Caco-2 (cell line): ENCODE measurements at regions not wholly inside any gene's neighbourhood (a gene's known extent, or its start where the extent isn't known, plus 50 kb on each side); places are given as distances from the start of the nearest gene placed in this dataset.

ENCODE experiments used
- BruUV-seq: library from RNA; stranded (reverse); fragments of 400-500 nt; replicated peaks from 2 replicates; lab custom pipeline; 2021; lab: Mats Ljungman, UMichigan
- CTCF ChIA-PET: fragments of 300-600 bp; sonication (Branson Sonifier 250); formaldehyde crosslinking; loops from one replicate; lab custom pipeline; 2022; ENCODE audit warnings: antibody characterized with exemption; lab: Charles Lee
- POLR2A ChIA-PET: fragments of 300-600 bp; sonication (Branson Sonifier 250); formaldehyde crosslinking; loops from one replicate; lab custom pipeline; 2022; ENCODE audit warnings: antibody characterized with exemption; lab: Charles Lee
- DNase-seq, 2 experiments: peaks; one replicate each; pipeline versions ENCODE4 v3.0.0 to v3.0.0-alpha.2; 2020 to 2022
- H3K27me3 ChIP-seq: replicated peaks from 2 replicates; pipeline ENCODE4 v1.6.0; 2011; ENCODE audit warnings: low read length; ENCODE audit not compliant: control insufficient read depth, insufficient read depth
- H3K36me3 ChIP-seq: 2 replicates; pipeline ENCODE4 v1.5.1; 2011; ENCODE audit warnings: low read length; ENCODE audit not compliant: control insufficient read depth, insufficient read depth
- H3K4me1 ChIP-seq: fragments of 250-450 bp; sonication (Bioruptor Pico); 2 replicates; pipeline ENCODE4 v1.5.1; 2020; ENCODE audit warnings: mild to moderate bottlenecking
- H3K4me3 ChIP-seq: 2 replicates; pipeline ENCODE4 v1.5.1; 2011; ENCODE audit warnings: low read depth, mild to moderate bottlenecking, control low read depth, low read length
- H3K9me3 ChIP-seq: fragments of 250-450 bp; sonication (Bioruptor Pico); 2 replicates; pipeline ENCODE4 v1.5.1; 2020; ENCODE audit warnings: mild to moderate bottlenecking, moderate library complexity
- H3K27ac Mint-ChIP-seq: one replicate; pipeline ENCODE4 v1.8.0; 2022; ENCODE audit warnings: mixed read lengths; ENCODE audit not compliant: unreplicated experiment
- H3K27me3 Mint-ChIP-seq: one replicate; pipeline ENCODE4 v1.8.0; 2022; ENCODE audit warnings: mixed read lengths; ENCODE audit not compliant: insufficient read depth, unreplicated experiment
- H3K36me3 Mint-ChIP-seq: one replicate; pipeline ENCODE4 v1.8.0; 2022; ENCODE audit warnings: mild to moderate bottlenecking, mixed read lengths; ENCODE audit not compliant: insufficient read depth, unreplicated experiment
- H3K4me1 Mint-ChIP-seq: one replicate; pipeline ENCODE4 v1.8.0; 2022; ENCODE audit warnings: low read depth, mixed read lengths; ENCODE audit not compliant: unreplicated experiment
- H3K4me3 Mint-ChIP-seq: one replicate; pipeline ENCODE4 v1.8.0; 2022; ENCODE audit warnings: mild to moderate bottlenecking, moderate library complexity, mixed read lengths; ENCODE audit not compliant: unreplicated experiment
- H3K9me3 Mint-ChIP-seq: one replicate; pipeline ENCODE4 v1.8.0; 2022; ENCODE audit warnings: mixed read lengths; ENCODE audit not compliant: unreplicated experiment
- intact Hi-C: fragments of 100-400 bp; cut with micrococcal nuclease; formaldehyde crosslinking; loops from one replicate; pipeline ENCODE4 v1.10.0; 2022; ENCODE audit not compliant: unreplicated experiment
- TF ChIP-seq, protein P1 (sequence below), 2 experiments: fragments of 200-600 bp in 1 of 2; IDR thresholded peaks; 1 replicate in 1 of 2; 2 replicates in 1 of 2; pipeline versions ENCODE4 v1.5.1 to v1.8.0; 2011 to 2022; ENCODE audit warnings: antibody characterized with exemption in 1 of 2, control low read depth in 1 of 2, inconsistent platforms in 1 of 2, low read depth in 1 of 2, low read length in 1 of 2, mild to moderate bottlenecking in 1 of 2, moderate library complexity in 1 of 2; ENCODE audit not compliant: insufficient read depth in 1 of 2, severe bottlenecking in 1 of 2, unreplicated experiment in 1 of 2

DNA sequence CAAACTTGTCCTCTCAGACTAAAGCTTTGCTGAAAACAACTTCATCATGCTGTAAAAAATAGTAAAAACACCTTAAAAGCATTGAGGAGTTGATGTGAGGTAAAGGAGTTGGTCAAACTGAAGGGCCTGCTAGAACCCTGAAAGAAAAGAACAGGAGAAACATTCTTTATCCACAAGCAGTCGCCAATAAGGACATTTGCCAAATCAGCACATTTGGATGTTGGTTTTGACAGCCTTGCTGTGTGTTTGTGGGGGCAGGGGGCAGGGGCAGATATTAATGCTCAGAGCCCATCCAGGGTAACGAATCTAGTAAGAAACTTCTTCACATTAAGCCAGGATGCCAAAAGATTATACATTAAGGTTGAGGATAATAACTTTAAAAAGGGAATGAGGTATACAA lies 399.9 kb upstream of the ZFHX3 start:
- Mint-ChIP-seq H3K9me3 (peaks cover 48% of the 10 kb centered on the region), H3K4me1 (no peaks in the 10 kb centered on the region), H3K4me3 (no peak overlapping the region), H3K27ac (no peak overlapping the region), H3K27me3 (peaks cover 4% of the 10 kb centered on the region), H3K36me3 (no peaks in the 10 kb centered on the region)
- BruUV-seq = no TSS peak
- no peaks in the 10 kb centered on the region for H3K4me1 ChIP-seq
- H3K36me3 ChIP-seq = no peaks in the 10 kb centered on the region
- H3K9me3 ChIP-seq = peaks cover 25% of the 10 kb centered on the region
- intact Hi-C loops = no loop called here
- no peak overlapping the region for H3K4me3 ChIP-seq
- CTCF ChIA-PET = no interaction called here
- no peaks in the 10 kb centered on the region for H3K27me3 ChIP-seq
- TF ChIP-seq, protein P1, sequence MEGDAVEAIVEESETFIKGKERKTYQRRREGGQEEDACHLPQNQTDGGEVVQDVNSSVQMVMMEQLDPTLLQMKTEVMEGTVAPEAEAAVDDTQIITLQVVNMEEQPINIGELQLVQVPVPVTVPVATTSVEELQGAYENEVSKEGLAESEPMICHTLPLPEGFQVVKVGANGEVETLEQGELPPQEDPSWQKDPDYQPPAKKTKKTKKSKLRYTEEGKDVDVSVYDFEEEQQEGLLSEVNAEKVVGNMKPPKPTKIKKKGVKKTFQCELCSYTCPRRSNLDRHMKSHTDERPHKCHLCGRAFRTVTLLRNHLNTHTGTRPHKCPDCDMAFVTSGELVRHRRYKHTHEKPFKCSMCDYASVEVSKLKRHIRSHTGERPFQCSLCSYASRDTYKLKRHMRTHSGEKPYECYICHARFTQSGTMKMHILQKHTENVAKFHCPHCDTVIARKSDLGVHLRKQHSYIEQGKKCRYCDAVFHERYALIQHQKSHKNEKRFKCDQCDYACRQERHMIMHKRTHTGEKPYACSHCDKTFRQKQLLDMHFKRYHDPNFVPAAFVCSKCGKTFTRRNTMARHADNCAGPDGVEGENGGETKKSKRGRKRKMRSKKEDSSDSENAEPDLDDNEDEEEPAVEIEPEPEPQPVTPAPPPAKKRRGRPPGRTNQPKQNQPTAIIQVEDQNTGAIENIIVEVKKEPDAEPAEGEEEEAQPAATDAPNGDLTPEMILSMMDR (IDR thresholded peaks at IDR 0.05; ENCODE audit: insufficient read depth in 1 of 2, low read depth in 1 of 2, low read length in 1 of 2, severe bottlenecking in 1 of 2, unreplicated experiment in 1 of 2) = no peak
- POLR2A ChIA-PET = no interaction called here
- no peak for DNase-seq

DNA sequence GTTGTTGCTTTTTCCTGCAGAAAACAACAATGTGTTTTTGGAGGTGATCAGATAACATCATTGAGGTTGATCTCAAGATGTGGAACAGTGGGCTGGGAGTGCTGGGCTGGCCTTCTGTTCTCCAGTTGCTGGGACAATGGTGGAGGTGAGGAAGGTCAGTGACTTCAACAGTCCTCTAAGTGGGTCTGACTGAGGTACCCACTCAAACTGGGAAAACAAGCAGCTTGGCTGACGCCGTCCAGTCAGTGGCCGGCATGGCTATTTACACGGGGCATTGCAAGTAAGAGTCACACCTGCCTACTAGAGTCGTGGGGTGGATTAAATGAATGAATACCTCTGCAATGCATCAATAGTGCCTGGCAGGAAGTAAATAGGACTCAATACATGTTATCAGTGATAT lies 386.7 kb upstream of the ZFHX3 start:
- H3K9me3 Mint-ChIP-seq = no peaks in the 10 kb centered on the region
- peaks cover 6% of the 10 kb centered on the region for H3K27me3 Mint-ChIP-seq
- Histone ChIP-seq H3K36me3 (no peaks in the 10 kb centered on the region), H3K4me3 (no peak overlapping the region), H3K4me1 (no peaks in the 10 kb centered on the region), H3K27me3 (no peaks in the 10 kb centered on the region), H3K9me3 (peaks cover 5% of the 10 kb centered on the region; the same call in 1 of the 2 replicates)
- TF ChIP-seq, protein P1 (IDR thresholded peaks at IDR 0.05; ENCODE audit: insufficient read depth in 1 of 2, low read depth in 1 of 2, low read length in 1 of 2, severe bottlenecking in 1 of 2, unreplicated experiment in 1 of 2) = no peak
- H3K4me1 Mint-ChIP-seq = no peaks in the 10 kb centered on the region
- CTCF ChIA-PET = no interaction called here
- no peak overlapping the region for H3K4me3 Mint-ChIP-seq
- no TSS peak for BruUV-seq
- POLR2A ChIA-PET = no interaction called here
- intact Hi-C loops = no loop called here
- DNase-seq = no peak
- no peak overlapping the region for H3K27ac Mint-ChIP-seq
- H3K36me3 Mint-ChIP-seq = no peaks in the 10 kb centered on the region

DNA sequence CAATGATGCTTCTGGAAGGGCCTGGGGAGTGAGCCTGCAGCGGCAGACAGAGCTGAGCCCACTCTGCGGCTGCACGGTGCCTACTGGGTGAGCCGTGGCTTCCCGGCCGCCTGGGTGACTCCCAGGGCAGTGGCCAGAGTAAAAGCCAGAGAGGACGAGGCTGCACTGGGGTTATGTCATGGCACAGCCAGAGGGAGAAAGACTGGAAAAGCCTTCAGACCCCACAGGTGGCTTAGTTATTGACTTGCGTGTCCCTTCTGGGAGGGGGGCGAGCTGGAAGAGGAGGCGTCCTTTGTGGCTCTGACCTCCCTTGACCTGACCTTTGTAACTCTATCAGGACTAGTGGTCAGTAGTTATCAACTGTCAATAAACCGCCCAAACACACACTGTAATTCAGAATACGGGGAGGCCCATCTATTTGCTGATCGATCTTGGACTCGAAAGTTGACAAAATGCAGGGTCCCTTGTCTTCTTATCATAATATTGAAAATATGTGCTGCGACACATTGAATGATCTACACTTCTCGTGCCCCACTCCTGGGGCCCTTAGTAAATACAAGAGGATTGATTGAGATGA lies 385.9 kb upstream of the ZFHX3 start:
- Histone ChIP-seq H3K9me3 (peaks cover 5% of the 10 kb centered on the region; the same call in 1 of the 2 replicates), H3K4me3 (no peak overlapping the region), H3K27me3 (no peaks in the 10 kb centered on the region), H3K4me1 (no peaks in the 10 kb centered on the region), H3K36me3 (no peaks in the 10 kb centered on the region)
- Mint-ChIP-seq H3K4me3 (no peak overlapping the region), H3K9me3 (no peaks in the 10 kb centered on the region), H3K27me3 (peaks cover 3% of the 10 kb centered on the region), H3K4me1 (no peaks in the 10 kb centered on the region), H3K27ac (no peak overlapping the region), H3K36me3 (no peaks in the 10 kb centered on the region)
- TF ChIP-seq, protein P1 (IDR thresholded peaks at IDR 0.05; ENCODE audit: insufficient read depth in 1 of 2, low read depth in 1 of 2, low read length in 1 of 2, severe bottlenecking in 1 of 2, unreplicated experiment in 1 of 2) = no peak
- BruUV-seq = no TSS peak
- ChIA-PET CTCF (no interaction called here), POLR2A (no interaction called here)
- DNase-seq = no peak
- intact Hi-C loops = no loop called here
